HG02870 (cell line): ENCODE measurements at regions not wholly inside any gene's neighbourhood (a gene's known extent, or its start where the extent isn't known, plus 50 kb on each side); places are given as distances from the start of the nearest gene placed in this dataset.

Experiments
- ATAC-seq: cut with Tn5 transposase; IDR thresholded peaks from one replicate; pipeline ENCODE4 v1.9.1; 2021; ENCODE audit warnings: mild to moderate bottlenecking, moderate library complexity; ENCODE audit not compliant: unreplicated experiment

DNA sequence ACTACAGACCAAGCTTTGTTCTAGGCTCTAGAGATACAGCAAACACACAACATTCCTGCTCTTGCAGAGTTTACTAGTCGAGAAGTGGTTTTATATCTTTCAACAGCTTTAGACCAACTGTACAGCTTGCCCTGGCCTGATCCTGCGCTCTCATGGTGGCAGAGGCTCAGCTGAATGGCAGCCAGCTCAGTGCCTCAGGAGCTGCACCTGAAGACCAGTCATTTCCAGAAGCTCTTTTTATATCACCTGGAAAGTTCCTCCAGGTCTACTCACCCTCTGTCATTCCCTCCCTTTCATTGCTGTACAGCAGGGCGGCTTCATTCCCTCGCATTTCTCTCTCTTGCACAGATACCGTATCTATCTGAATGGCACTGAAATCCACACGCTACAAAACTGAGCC is 319.8 kb downstream of the GATA3 start:
- ATAC-seq: no peak

DNA sequence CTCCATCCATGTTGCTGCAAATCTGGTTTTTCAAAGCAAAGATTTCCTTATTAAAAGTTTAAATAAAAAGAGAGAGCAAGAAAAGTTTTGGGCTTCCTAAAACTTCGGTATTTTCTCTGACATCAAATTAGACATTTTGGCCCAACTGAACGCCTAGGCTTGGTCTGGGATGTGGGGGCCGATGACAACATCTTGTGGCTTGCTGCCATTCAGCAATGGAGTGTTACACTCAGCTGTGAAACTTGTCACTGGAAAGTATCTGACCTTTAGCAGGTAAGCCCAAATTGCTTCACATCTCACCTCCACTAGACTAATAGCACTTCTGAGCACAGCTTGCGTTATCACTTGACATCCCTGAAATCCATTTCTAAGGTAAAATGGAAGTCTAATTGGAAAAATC is 320.6 kb downstream of the GATA3 start:
- no peak for ATAC-seq

DNA sequence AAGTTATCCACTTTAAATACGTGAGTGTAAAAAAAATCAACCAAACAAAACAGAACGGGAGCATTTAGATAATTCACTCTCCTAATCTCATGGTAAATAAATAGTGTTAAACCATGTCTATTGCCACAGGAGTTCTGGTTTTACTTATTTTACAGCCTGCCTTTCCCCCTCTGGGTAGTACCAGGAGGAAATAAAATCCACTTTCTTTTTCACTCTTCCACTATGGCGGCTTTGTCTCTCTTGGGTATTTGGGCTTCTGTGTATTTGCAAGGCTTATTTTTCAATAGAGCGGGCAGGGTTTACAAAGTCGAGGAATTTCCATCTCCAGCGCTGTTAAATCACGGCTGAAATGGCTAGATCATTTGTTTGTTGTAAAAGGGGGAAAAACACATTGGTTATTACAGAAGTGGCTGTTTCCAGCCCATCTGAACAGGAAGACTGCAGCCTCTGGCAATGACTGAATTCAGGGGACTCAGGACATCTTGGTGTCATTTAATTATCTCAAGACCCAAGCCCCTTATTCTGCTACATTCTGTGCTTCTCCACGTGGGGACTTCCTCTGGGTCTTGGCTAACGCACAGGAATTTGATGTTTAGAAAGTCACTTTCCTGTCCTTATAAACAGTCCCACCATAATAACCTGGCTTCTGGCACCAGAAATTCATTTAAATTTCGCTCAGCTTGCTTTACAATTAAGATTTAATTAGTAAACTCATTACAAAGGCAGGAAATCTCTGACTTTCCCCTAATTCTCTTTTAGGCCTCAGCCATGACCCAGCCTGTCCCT is 323.9 kb downstream of the GATA3 start:
- ATAC-seq: no peak

DNA sequence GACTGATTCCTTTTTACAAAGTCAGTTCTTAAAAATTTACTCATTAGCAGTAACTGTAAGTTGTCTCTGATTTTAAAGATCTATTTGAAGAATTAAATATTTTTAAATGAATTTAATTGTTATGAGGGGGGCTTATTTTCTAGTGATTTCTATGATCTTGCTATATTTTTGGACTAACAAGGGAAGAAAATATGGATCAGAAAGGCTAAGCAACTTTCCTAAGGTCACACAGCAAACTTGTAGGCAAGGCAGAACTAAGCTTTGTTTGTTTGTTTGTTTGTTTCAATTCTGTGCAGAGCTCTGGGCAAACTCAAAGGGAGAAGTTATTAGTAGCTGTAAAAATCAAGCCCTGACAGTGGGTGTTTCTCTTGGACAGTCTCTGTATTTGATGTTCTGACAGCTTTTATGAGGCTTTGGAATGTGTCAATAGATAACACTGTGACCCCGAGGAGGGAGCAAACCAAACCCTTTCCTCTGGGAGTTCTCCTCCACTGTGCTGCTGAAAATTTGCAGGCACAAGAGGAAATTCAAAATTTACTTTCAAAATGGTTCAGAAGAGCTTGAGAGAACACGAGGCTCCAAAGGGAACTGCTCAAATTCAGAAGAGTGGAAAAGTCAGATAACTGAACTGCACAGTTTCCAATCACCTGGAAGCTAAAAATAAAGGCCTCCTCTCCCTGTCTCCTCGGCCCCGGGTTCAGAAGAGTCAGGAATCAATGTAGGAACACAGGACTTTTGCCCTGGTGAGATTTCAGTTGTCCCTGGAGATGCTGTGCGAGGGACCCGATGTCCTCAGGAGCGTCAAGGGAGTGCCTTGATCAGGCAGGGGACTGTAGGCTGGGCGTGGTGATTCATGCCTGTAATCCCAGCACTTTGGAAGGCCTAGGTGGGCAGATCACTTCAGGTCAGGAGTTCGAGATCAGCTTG is 325.7 kb downstream of the GATA3 start:
- ATAC-seq: no peak

DNA sequence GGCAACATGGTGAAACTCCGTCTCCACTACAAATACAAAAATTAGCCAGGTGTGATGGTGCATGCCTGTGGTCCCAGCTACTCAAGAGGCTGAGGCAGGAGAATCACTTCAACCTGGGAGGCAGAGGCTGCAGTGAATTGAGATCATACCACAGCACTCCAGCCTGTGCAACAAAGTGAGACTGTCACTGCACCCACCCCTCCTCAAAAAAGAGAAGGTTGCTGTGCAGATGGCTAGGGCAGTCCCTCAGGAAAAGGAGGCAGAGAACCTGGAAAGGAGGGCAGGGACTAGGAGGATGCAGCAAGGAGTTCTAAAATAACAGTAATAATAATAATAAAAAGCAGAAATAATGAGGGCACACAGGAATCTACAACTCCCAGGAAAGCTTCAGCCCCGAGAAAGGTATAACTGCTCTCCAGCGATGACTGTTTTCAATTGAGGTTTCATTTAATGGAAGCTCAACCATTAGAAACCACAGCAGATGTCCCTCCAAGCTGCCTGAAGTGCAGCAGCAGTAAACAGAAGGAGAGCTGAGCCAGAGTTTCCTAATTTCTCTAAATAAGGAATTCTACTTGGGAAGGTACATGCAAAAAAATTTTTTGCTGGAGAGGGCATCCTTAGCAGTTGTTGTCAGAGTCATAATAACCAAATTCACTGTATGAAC is 326.5 kb downstream of the GATA3 start:
- ATAC-seq: no peak

DNA sequence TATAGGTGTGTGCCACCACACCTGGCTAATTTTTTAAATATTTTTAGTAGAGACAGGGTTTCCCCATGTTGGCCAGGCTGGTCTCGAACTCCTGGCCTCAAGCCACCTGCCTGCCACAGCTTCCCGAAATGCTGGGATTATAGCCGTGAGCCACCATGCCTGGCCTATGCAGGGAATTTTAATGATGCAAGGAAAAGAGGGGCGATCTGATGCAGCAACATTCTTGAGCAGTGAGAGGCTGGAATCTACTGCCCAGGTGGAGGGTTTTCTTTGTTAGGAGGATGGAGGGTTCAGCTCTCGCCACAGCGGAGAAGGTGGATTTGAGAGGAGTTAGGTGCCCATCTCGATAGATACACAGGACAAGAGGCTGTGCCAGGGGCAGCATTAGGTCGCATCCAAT is 332.3 kb downstream of the GATA3 start:
- no peak for ATAC-seq

DNA sequence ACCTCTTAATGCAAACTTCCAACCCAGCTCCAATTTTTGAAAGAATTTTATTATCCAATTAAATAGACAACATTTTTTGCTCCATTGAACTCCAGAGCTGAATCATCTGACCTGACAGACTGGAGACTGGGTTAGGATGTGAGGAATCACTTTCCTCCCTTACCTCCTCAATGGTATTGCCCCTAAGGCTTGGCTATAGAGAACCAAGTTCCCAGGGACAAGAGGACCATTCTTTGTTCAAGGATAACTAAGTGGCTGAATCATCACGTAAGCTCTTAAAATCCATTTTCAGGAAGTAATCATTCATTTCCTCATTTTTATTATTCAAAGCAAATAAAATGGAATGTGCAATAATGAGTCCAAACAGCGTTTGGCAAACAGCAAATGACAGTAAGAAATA is 335.1 kb downstream of the GATA3 start:
- ATAC-seq: no peak

DNA sequence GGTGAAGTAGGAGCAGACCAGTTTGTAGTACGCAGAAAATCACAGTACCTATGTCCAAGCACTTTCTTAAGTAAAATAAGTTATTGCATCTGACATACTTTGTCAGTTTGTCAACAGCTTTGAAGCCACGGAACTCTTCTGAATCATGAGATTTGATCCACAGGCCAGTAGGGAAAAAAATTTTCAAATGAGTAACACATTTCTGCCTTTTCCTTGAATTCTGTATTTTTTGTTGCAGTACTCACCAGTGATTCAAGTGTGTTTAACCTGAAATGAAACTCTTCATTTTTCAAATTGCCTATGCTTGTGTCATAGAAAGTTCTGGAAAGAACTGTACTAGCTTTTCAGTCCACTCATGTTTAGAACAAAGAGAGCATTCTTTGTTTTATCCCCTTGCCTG is 337.7 kb downstream of the GATA3 start:
- no peak for ATAC-seq

DNA sequence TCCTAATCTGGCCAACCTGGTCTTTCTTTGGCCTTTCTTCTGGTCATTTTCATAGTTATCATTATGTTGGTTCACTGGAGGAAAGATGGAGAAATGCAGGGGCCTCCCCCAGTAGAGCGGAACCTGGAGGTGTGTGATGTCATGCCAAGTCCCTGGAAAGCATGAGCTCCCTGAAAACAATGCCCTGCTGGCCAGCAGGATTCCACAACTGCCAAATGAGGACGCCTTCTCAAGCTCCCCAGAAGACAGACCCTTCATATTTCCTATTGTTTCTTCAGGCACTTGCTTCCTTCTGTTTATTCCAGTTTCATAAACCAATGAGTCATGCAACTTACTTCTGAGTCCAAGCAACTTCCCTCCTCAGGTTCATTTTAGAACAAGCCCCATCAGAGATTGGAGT is 339.0 kb downstream of the GATA3 start:
- ATAC-seq: no peak

DNA sequence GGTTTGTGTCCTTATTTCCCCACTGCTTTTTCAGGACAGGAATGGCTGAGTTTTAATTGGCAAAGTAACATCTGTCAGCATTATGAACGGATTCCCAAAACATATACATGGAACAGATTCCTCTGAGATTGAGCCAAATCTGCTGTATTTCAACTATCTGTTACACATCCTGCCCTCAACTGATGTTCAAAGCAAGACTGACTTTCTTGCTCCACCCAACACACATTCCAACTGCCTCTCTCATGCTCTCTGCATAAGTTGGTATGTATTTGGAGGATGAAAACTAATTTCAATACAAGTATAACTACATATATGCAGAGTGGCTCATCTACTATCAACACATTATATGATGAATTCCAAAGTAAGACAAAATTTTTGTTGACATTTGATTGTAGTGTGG is 342.2 kb downstream of the GATA3 start:
- ATAC-seq: no peak

DNA sequence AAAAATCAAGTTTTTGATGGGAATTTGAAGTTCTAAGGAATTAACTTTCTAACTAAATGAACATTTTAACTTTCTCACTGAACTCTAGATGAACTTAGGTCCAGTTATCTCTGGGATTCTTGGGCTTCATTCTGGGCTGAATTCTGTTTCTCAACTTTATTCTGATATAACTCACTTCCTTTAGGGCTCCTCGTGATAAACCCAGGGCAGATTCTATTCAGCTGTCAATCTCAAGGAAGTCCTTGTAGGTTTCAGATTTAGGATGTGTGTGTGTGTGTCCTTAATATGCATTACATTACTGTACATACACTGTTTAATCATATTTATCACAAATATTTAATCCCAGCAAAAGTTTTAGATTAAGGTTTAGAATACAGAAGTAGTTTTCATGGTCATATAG is 344.3 kb downstream of the GATA3 start:
- ATAC-seq: no peak

DNA sequence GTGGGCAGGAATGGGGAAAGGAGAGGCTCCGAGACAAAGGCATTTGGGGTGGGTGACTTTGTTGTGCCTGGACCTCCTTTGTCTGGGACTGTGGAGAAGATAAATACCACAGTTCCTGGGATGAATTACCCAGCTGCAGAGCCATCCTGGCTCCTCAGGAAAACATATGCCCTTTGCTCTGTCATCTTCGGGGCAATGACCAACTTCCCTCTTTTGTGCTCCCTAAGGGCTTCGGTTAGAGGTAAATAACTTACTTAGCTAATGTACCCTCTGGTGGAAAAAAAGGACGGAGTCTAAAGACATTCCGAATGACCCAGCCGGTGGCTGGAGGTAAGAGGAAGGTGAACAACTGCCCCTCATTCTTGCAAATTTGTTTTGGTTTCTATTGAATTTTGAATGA is 345.7 kb downstream of the GATA3 start:
- no peak for ATAC-seq

DNA sequence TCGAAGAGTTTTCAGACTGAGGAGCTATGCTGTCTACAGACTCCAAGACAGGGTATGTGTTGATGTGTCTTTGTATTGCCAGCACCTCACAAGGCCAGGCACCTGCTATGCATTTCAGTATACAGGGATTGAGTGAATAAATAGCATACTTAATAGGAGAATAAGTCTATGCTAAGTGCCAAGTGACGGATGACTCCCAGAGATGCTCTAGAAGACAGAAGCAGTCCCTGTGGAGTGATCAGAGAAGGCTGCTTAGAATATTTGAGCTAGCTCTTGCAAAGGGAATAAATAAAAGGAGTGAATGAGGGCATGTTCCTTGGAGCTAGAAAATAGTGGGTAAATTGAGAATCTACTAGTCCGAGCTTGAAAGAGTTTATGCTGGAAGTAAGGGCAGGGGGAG is 346.4 kb downstream of the GATA3 start:
- no peak for ATAC-seq

DNA sequence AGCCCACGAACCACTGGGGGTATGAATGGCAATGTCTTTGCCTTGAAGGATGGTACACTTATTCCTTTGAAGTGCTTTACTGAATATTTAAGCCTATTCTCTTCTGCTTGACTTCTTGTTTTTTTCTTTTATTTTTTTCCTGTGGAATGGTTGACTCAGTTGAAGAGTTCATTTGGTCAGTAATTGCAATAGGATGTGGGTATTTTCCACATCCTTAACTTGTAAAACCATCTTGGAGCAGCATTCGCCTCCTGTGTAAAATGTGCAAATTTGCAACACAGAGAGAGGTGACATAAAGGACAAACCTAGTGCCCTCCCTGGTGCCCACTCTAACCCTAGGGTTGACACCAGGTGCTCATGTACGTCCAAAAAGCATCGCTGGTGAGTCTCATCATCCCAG is 347.0 kb downstream of the GATA3 start:
- ATAC-seq: no peak

DNA sequence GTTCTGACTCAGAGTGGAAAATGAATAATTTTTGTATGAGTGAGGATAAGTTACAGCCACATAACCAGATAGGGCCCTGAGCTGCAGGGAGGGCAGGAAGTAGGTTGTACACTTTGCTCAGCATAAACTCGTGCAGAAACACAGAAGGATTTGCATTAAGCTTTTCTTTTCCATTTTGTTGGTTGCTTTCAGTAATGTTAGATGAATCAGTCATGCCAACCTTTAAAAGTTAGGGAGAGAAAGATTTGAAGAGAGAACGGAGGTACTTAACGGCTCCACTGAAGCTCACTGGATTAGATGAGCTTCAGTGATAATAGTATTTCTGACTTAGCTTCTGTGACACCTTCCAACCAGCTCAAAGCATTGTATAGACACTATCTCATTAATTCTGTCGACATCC is 348.1 kb downstream of the GATA3 start:
- no peak for ATAC-seq

DNA sequence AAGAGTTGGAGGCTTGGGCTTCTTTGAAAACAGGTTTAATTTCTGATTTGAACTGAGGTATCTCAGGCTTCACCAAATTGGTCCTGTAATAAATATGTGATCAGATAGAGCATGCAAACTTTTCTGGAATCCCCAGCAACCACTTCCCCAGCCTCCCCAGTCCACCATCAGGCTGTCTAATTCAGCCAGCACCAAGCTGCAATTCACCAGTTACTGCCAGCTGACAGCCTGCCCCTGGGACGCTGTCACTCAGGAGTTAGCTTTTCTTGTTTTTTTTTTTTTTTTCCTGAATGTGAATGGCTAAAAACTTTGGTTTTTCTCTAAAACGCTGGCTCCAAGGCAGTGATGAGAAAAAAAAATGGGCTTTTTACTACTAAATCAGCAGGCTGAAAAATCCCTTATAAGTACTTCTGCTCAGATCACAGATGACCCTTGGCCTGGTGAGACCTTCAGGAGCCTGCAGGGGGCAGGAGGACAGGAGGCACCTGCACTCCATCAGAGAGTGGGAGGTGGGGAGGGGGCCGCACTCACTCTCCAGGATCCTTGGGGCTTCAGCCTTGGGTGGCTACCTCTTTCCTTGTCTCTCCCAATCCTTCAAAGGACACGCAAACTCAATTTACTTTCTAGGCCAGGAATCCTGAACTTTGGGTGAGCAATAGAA is 349.4 kb downstream of the GATA3 start:
- no peak for ATAC-seq

DNA sequence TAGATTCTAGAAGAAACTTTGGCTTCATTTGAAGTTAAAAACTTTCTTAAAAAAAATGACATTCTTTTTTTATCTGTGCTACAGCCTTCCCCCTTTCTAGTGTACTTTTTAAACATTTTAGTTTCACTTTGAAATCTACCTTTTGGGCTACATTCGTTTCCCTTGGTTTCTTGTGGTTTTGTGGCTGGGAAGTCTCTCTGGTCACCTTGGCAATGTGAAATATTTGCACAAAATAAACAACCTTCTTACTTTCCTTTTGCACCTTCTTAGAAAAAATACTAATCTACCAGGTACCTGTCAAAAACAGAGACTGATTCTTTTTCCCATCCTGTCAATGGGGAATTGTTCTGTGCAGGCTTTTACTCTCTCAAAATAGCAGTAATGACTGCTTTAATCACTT is 350.2 kb downstream of the GATA3 start:
- ATAC-seq: peak; percentile 77

DNA sequence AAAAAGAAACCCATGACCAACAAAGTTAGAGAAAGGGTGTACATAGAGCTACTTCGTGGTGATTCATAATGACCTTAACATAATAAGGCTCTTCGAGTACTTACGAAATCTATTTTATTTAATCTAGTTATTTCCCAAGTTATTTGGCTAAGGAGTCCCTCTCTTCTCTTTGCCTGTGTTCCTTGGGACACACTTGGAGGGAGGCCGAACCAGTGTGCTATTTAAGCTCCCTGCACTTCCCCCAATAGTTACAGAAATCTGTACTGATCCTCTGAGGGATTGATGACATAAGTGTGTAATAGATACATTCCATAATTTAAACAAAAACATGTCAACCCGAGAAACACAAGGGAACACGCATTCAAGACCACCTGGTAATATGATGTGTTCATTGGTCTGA is 351.1 kb downstream of the GATA3 start:
- ATAC-seq: no peak

DNA sequence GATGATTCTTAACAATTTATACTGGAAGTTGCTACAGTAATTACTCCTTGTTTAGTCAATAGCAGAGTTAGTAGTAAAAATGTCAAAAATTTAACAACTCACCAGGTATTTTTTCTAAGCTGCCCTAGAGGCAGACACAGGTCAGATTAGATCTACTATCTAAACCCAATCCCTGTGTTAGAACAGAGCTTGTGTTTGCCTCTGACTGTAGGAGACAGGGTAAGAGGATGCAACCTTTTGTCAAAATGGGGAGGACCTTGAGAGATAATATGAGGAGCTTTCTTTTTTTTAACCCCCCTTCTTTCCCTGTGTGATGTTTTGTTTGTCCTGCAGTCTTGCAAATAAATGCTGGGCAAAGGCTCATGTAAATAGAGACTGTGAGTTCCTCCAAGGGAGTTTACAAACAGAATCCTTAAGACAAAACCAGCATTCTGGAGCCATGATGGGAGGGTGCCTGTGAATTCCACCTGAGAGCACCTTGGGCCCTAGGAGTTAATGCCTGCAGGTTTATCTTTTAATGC is 353.1 kb downstream of the GATA3 start:
- no peak for ATAC-seq

DNA sequence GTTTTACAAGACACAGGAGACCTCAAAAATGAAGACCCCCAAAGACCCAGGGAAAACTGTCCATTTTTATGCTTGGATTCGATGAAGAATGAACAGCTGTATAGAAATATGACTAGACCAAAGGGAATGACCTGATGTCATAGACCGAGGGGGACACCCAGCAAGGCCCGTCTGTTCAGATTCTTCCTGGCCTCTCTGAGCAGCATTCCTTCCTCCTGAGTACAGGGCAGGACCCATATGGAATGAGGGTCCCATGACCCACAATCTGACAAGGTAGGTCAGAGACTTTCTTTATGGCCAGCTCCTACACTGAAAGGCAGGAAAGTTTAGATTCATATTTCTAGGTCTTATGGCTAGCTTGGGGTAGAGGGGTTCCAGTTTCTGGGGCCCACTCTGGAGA is 356.0 kb downstream of the GATA3 start:
- no peak for ATAC-seq

DNA sequence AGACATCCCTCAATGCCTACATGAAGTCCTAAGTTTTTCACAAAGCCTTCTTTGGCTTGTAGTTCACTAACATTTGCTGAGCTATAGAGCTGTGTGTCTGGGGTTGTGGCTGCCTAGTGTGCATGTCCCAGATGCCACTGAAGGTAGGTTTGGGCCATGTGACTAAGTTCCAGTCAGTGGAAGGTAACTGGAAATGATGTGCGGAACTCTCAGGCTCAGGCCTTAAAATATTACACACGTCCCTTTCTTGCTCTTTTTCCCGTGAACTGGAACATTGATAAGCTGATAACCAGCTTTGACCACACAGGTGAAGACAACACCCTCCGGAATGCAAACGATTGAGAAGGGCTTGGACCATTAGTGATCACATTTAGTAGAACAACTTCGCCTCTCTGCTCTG is 358.1 kb downstream of the GATA3 start:
- ATAC-seq: no peak
